Loucy (cell line): ENCODE measurements at regions not wholly inside any gene's neighbourhood (a gene's known extent, or its start where the extent isn't known, plus 50 kb on each side); places are given as distances from the start of the nearest gene placed in this dataset.

ENCODE experiments used
- CTCF ChIP-seq: fragments of 200-600 bp; sonication (generic); conservative IDR thresholded peaks from 2 replicates; pipeline ENCODE4 v1.5.1; 2014; ENCODE audit warnings: mild to moderate bottlenecking, antibody characterized with exemption, low read length
- EZH2phosphoT487 ChIP-seq: fragments of 200-600 bp; IDR thresholded peaks from 2 replicates; pipeline ENCODE4 v1.6.1; 2018; ENCODE audit warnings: antibody characterized with exemption, mild to moderate bottlenecking, moderate library complexity, borderline replicate concordance

DNA sequence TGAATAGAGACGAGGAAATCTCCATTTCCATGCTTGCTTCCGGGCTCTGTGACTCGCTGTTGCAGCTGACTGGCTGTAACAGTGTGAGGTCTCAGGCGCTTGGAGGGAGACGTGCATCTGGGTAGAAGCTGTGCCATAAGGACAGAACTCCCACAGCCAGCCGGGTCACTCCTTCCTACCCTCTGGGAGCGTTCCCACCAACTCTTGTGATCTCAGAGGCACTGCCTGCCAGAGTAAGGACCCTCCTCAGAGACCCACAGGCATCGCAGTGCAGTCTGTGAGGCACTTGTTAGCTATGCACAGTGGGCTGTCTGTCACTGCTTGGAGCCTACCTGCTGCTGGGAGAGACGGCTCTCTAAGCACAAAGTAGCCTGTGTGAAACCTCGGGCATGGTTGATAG, 203.4 kb upstream of the SEMA6A start:
- TF ChIP-seq CTCF, result no peak
- no peak for TF ChIP-seq EZH2phosphoT487
